Endothelial cell of umbilical vein (primary cell): ENCODE measurements at regions not wholly inside any gene's neighbourhood (a gene's known extent, or its start where the extent isn't known, plus 50 kb on each side); places are given as distances from the start of the nearest gene placed in this dataset.

Source experiments
- BruUV-seq: library from RNA; stranded (reverse); fragments of 400-500 nt; replicated peaks from 2 replicates; lab custom pipeline; 2021; lab: Mats Ljungman, UMichigan
- CTCF ChIA-PET: fragments of 300-600, 350-600 bp; sonication (Branson Sonifier 250); formaldehyde crosslinking; loops from one replicate; lab custom pipeline; 2021; ENCODE audit warnings: antibody characterized with exemption, inconsistent platforms; lab: Charles Lee
- POLR2A ChIA-PET: fragments of 300-600, 350-600 bp; sonication (Branson Sonifier 250); formaldehyde crosslinking; loops from one replicate; lab custom pipeline; 2021; ENCODE audit warnings: antibody characterized with exemption, inconsistent platforms; lab: Charles Lee
- DNase-seq: peaks from one replicate; pipeline ENCODE4 v3.0.0-alpha.2; 2011; ENCODE audit warnings: low read depth, low spot score
- FAIRE-seq: peaks from 2 replicates; lab custom pipeline; 2011; peaks lifted over from hg19 to GRCh38; lab: Jason Lieb, UNC
- H2AFZ ChIP-seq: 2 replicates; pipeline ENCODE4 v1.6.0; 2012; ENCODE audit warnings: low read depth, low read length, control low read depth, inconsistent platforms
- H3K27ac ChIP-seq: 2 replicates; pipeline ENCODE4 v1.5.1; 2011; ENCODE audit warnings: low read depth, mild to moderate bottlenecking, control low read depth, low read length, moderate library complexity; ENCODE audit not compliant: insufficient read depth
- H3K27me3 ChIP-seq, 2 experiments: 2 replicates each; pipeline versions ENCODE4 v1.6.0 to v1.6.1; 2011; ENCODE audit warnings: low read length in 2 of 2, mixed read lengths in 1 of 2; ENCODE audit not compliant: control insufficient read depth in 2 of 2, insufficient read depth in 2 of 2
- H3K36me3 ChIP-seq, 2 experiments: 2 replicates in 1 of 2; 3 replicates in 1 of 2; pipeline ENCODE4 v1.5.1; 2011; ENCODE audit warnings: low read length in 2 of 2, mild to moderate bottlenecking in 1 of 2, moderate library complexity in 1 of 2; ENCODE audit not compliant: control insufficient read depth in 2 of 2, insufficient read depth in 2 of 2; ENCODE audit errors: extremely low read depth in 1 of 2
- H3K4me1 ChIP-seq: 3 replicates; pipeline ENCODE4 v1.5.1; 2011; ENCODE audit warnings: mild to moderate bottlenecking, low read length; ENCODE audit not compliant: control insufficient read depth, insufficient read depth; ENCODE audit errors: extremely low read depth
- H3K4me2 ChIP-seq: 2 replicates; pipeline ENCODE4 v1.6.1; 2011; ENCODE audit warnings: low read length, control low read depth, mixed read lengths; ENCODE audit not compliant: insufficient read depth
- H3K4me3 ChIP-seq, 3 experiments: fragments of 200-600 bp in 1 of 3; sonication (generic), shearing (Covaris generic) in 1 of 3; replicated peaks in 1 of 3; 2 replicates each; pipeline ENCODE4 v1.5.1; 2011 to 2016; ENCODE audit warnings: control low read depth in 3 of 3, low read length in 3 of 3, mild to moderate bottlenecking in 2 of 3, inconsistent platforms in 1 of 3, low read depth in 1 of 3, moderate library complexity in 1 of 3; ENCODE audit not compliant: insufficient read depth in 1 of 3
- H3K79me2 ChIP-seq: 2 replicates; pipeline ENCODE4 v1.6.0; 2012; ENCODE audit warnings: low read length, inconsistent platforms; ENCODE audit not compliant: control insufficient read depth, insufficient read depth
- H3K9ac ChIP-seq: replicated peaks from 2 replicates; pipeline ENCODE3; 2011; ENCODE audit warnings: low read length, control low read depth; ENCODE audit not compliant: insufficient read depth; ENCODE audit errors: extremely low read depth
- H3K9me1 ChIP-seq: replicated peaks from 3 replicates; pipeline ENCODE4 v1.6.0; 2011; ENCODE audit warnings: mild to moderate bottlenecking, low read length; ENCODE audit not compliant: control insufficient read depth, insufficient read depth; ENCODE audit errors: extremely low read depth
- H3K9me3 ChIP-seq: replicated peaks from 2 replicates; pipeline ENCODE4 v1.5.1; 2012; ENCODE audit warnings: low read length, inconsistent platforms; ENCODE audit not compliant: control insufficient read depth, insufficient read depth
- H4K20me1 ChIP-seq: replicated peaks from 2 replicates; pipeline ENCODE3; 2011; ENCODE audit warnings: mild to moderate bottlenecking, low read length; ENCODE audit not compliant: control insufficient read depth, insufficient read depth; ENCODE audit errors: extremely low read depth
- CTCF ChIP-seq, 2 donors: IDR thresholded peaks; 1 replicate in 1 of 2; 2 replicates in 1 of 2; pipeline ENCODE4 v1.5.1; 2011; ENCODE audit warnings: low read length in 2 of 2, mild to moderate bottlenecking in 2 of 2, moderate library complexity in 2 of 2, control low read depth in 1 of 2, inconsistent platforms in 1 of 2, low read depth in 1 of 2; ENCODE audit not compliant: insufficient read depth in 1 of 2; ENCODE audit errors: extremely low read depth in 1 of 2
- EZH2 ChIP-seq: IDR thresholded peaks from 2 replicates; pipeline ENCODE4 v1.6.1; 2012; ENCODE audit warnings: borderline replicate concordance, low read depth, mild to moderate bottlenecking, moderate library complexity, low read length, inconsistent platforms; ENCODE audit not compliant: severe bottlenecking
- FOS ChIP-seq: IDR thresholded peaks from 2 replicates; pipeline ENCODE4 v1.6.1; 2011; ENCODE audit warnings: mild to moderate bottlenecking, low read length, moderate library complexity, borderline replicate concordance; ENCODE audit not compliant: insufficient read depth
- GATA2 ChIP-seq: IDR thresholded peaks from 2 replicates; pipeline ENCODE4 v1.7.0; 2011; ENCODE audit warnings: low read depth, mild to moderate bottlenecking, moderate library complexity, mixed read lengths, low read length; ENCODE audit not compliant: insufficient read length, insufficient read depth
- JUN ChIP-seq: IDR thresholded peaks from 2 replicates; pipeline ENCODE4 v1.6.1; 2011; ENCODE audit warnings: borderline replicate concordance, low read depth; ENCODE audit not compliant: insufficient read length, insufficient read depth
- MYC ChIP-seq: IDR thresholded peaks from one replicate; pipeline ENCODE4 v1.6.1; 2011; ENCODE audit warnings: mild to moderate bottlenecking, low read depth, low read length
- POLR2A ChIP-seq: IDR thresholded peaks from 2 replicates; pipeline ENCODE4 v1.6.1; 2012; ENCODE audit warnings: low read depth, mild to moderate bottlenecking, control low read depth, low read length
- POLR2AphosphoS5 ChIP-seq: IDR thresholded peaks from 2 replicates; pipeline ENCODE4 v1.6.1; 2012; ENCODE audit warnings: low read depth, mild to moderate bottlenecking, control low read depth, low read length, moderate library complexity; ENCODE audit not compliant: insufficient read depth
- dilution Hi-C: fragments of 300-500 bp; cut with MboI; formaldehyde crosslinking; loops from one replicate; pipeline ENCODE4 v1.15.0; 2019; ENCODE audit warnings: low sequenced_read_pairs; ENCODE audit not compliant: extremely low pct_ligation_motif_present
- intact Hi-C: fragments of 100-400 bp; cut with micrococcal nuclease; formaldehyde crosslinking; loops from one replicate; pipeline ENCODE4 v1.10.0; 2022
- TF ChIP-seq, protein P1 (sequence below): IDR thresholded peaks from 2 replicates; pipeline ENCODE4 v1.6.1; 2011; ENCODE audit not compliant: insufficient read depth, insufficient read length

DNA sequence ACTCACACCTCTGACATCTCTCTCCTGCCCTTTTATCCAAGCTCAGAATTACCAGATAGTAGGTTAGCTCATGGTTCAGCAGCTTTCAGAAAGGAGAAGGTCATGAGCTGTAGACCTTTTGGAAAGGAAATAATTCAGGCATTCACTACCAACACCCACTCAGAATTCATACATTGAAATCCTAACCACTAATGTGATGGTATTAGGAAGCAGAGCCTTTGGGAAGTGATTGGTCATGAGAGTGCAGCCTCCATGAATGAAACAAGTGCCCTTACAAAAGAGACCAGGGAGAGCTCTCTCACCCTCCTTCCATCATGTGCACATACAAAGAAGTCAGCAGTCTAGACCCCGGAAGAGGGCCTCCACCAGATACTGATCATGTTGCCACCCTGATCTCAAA lies 315.8 kb upstream of the CCDC54 start:
- H3K4me2 ChIP-seq = no peak overlapping the region
- no peaks in the 10 kb centered on the region for H3K27me3 ChIP-seq
- ChIA-PET POLR2A (no interaction called here), CTCF (no interaction called here)
- no peak overlapping the region for H3K9ac ChIP-seq
- DNase-seq (no peak), FAIRE-seq (no peak)
- intact Hi-C loops (loop anchor here (5.0 to 10.0 kb wide), 4 partner anchors 237 to 1527 kb away; partner anchors contain the start of gene CBLB), dilution Hi-C loops (no loop called here)
- H2AFZ ChIP-seq = no peak overlapping the region
- no peak overlapping the region for H3K27ac ChIP-seq
- no peaks in the 10 kb centered on the region for H3K9me3 ChIP-seq
- H3K4me3 ChIP-seq = no peak overlapping the region
- H3K9me1 ChIP-seq = no peaks in the 10 kb centered on the region
- BruUV-seq = no TSS peak
- H3K4me1 ChIP-seq = peaks cover 6% of the 10 kb centered on the region
- H4K20me1 ChIP-seq = no peaks in the 10 kb centered on the region
- no peaks in the 10 kb centered on the region for H3K36me3 ChIP-seq
- TF ChIP-seq FOS = no peak
- TF ChIP-seq POLR2AphosphoS5 = no peak
- TF ChIP-seq POLR2A = no peak
- TF ChIP-seq MYC = no peak
- no peak for TF ChIP-seq CTCF (IDR thresholded peaks at IDR 0.05; ENCODE audit: extremely low read depth in 1 of 2, insufficient read depth in 1 of 2, low read depth in 1 of 2, low read length in 2 of 2)
- TF ChIP-seq JUN = no peak
- TF ChIP-seq, protein P1, sequence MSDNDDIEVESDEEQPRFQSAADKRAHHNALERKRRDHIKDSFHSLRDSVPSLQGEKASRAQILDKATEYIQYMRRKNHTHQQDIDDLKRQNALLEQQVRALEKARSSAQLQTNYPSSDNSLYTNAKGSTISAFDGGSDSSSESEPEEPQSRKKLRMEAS = no peak
- no peak for TF ChIP-seq EZH2
- no peak for TF ChIP-seq GATA2
- H3K79me2 ChIP-seq = no peaks in the 10 kb centered on the region
